HG02938 (cell line): ENCODE measurements at regions not wholly inside any gene's neighbourhood (a gene's known extent, or its start where the extent isn't known, plus 50 kb on each side); places are given as distances from the start of the nearest gene placed in this dataset.

Experiments used
- ATAC-seq: cut with Tn5 transposase; IDR thresholded peaks from one replicate; pipeline ENCODE4 v1.9.1; 2021; ENCODE audit warnings: mild to moderate bottlenecking, moderate library complexity; ENCODE audit not compliant: unreplicated experiment

GRCh38 chr5:171509467-171509866 lies 90.0 kb downstream of the FGF18 start:
- no peak for ATAC-seq

GRCh38 chr5:171512397-171512796 lies 93.0 kb downstream of the FGF18 start:
- ATAC-seq: no peak

GRCh38 chr5:171513591-171513990 lies 94.1 kb downstream of the FGF18 start:
- ATAC-seq: no peak

GRCh38 chr5:171518916-171519315 lies 99.5 kb downstream of the FGF18 start:
- ATAC-seq: no peak

- no peak for ATAC-seq
These were observed 101.1 kb downstream of the FGF18 start for GRCh38 chr5:171520300-171521174.

- ATAC-seq: no peak
These were observed 101.8 kb downstream of the FGF18 start for GRCh38 chr5:171521219-171521633.

GRCh38 chr5:171521679-171522078 lies 102.2 kb downstream of the FGF18 start:
- ATAC-seq: no peak

GRCh38 chr5:171523781-171524180 lies 104.3 kb downstream of the FGF18 start:
- ATAC-seq: no peak

- ATAC-seq: no peak
These were observed 105.0 kb downstream of the FGF18 start for GRCh38 chr5:171524466-171524865.

GRCh38 chr5:171525085-171525484 lies 105.6 kb downstream of the FGF18 start:
- ATAC-seq: no peak

- ATAC-seq: no peak
These were observed 108.6 kb downstream of the FGF18 start for GRCh38 chr5:171528036-171528435.

GRCh38 chr5:171528865-171529614 lies 109.6 kb downstream of the FGF18 start:
- no peak for ATAC-seq

- no peak for ATAC-seq
These were observed 112.2 kb downstream of the FGF18 start for GRCh38 chr5:171531638-171532037.

GRCh38 chr5:171533153-171533552 lies 113.7 kb downstream of the FGF18 start:
- no peak for ATAC-seq

- ATAC-seq: no peak
These were observed 114.8 kb downstream of the FGF18 start for GRCh38 chr5:171534043-171534895.

- no peak for ATAC-seq
These were observed 115.7 kb downstream of the FGF18 start for GRCh38 chr5:171535162-171535561.

- no peak for ATAC-seq
These were observed 117.8 kb downstream of the FGF18 start for GRCh38 chr5:171537070-171537849.

GRCh38 chr5:171537923-171538537 lies 118.6 kb downstream of the FGF18 start:
- ATAC-seq: no peak

GRCh38 chr5:171538681-171539080 lies 119.2 kb downstream of the FGF18 start:
- no peak for ATAC-seq

- ATAC-seq: no peak
These were observed 121.4 kb downstream of the FGF18 start for GRCh38 chr5:171540865-171541264.
